HEK293 (cell line): ENCODE measurements at regions not wholly inside any gene's neighbourhood (a gene's known extent, or its start where the extent isn't known, plus 50 kb on each side); places are given as distances from the start of the nearest gene placed in this dataset.

Experiments used
- HOXA7 ChIP-seq: sonication (generic); formaldehyde crosslinking; IDR thresholded peaks from 2 replicates; pipeline ENCODE4 v1.8.1; 2022; ENCODE audit warnings: missing genetic modification reagents, borderline replicate concordance
- ZNF335 ChIP-seq: fragments of 450-650 bp; formaldehyde crosslinking; conservative IDR thresholded peaks from 2 replicates; pipeline ENCODE4 v1.5.1; 2016; ENCODE audit warnings: missing biosample characterization, missing genetic modification characterization
- ZNF776 ChIP-seq: fragments of 450-650 bp; formaldehyde crosslinking; IDR thresholded peaks from 2 replicates; pipeline ENCODE4 v1.5.0; 2017; ENCODE audit warnings: missing biosample characterization, missing genetic modification characterization, borderline replicate concordance
- TF ChIP-seq, protein P1 (sequence below): fragments of 450-650 bp; formaldehyde crosslinking; IDR thresholded peaks from 2 replicates; pipeline ENCODE4 v1.5.1; 2016; ENCODE audit warnings: missing biosample characterization, missing genetic modification characterization
- TF ChIP-seq, protein P2 (sequence below): fragments of 450-650 bp; formaldehyde crosslinking; IDR thresholded peaks from 2 replicates; pipeline ENCODE4 v1.5.1; 2016; ENCODE audit warnings: missing biosample characterization, missing genetic modification characterization

DNA sequence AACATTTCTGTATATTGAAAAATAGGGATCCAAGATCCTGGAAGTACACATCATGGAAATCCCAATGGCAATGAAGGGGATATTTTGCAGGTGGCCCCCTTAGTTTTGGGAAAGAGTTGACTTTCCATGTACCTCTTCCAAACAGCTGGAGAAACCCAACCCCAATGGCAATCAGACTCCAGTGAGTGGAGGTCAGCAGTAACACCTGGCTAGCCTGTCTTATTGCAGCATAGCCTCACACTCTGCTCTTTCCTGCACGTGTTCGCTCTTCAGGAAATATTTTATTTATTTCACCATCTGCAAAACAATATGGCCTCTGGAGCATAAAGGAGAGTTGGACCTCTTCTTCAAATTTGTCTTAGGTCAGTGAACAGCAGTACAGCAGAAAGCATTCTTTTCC lies 340.0 kb upstream of the NRP1 start:
- TF ChIP-seq ZNF776 (tag by site-specific recombination) (no peak), HOXA7 (CRISPR knock-in tag) (no peak), ZNF335 (tag by site-specific recombination) (no peak)
- TF ChIP-seq, protein P1, sequence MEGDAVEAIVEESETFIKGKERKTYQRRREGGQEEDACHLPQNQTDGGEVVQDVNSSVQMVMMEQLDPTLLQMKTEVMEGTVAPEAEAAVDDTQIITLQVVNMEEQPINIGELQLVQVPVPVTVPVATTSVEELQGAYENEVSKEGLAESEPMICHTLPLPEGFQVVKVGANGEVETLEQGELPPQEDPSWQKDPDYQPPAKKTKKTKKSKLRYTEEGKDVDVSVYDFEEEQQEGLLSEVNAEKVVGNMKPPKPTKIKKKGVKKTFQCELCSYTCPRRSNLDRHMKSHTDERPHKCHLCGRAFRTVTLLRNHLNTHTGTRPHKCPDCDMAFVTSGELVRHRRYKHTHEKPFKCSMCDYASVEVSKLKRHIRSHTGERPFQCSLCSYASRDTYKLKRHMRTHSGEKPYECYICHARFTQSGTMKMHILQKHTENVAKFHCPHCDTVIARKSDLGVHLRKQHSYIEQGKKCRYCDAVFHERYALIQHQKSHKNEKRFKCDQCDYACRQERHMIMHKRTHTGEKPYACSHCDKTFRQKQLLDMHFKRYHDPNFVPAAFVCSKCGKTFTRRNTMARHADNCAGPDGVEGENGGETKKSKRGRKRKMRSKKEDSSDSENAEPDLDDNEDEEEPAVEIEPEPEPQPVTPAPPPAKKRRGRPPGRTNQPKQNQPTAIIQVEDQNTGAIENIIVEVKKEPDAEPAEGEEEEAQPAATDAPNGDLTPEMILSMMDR (tag by site-specific recombination), result no peak
- TF ChIP-seq, protein P2, sequence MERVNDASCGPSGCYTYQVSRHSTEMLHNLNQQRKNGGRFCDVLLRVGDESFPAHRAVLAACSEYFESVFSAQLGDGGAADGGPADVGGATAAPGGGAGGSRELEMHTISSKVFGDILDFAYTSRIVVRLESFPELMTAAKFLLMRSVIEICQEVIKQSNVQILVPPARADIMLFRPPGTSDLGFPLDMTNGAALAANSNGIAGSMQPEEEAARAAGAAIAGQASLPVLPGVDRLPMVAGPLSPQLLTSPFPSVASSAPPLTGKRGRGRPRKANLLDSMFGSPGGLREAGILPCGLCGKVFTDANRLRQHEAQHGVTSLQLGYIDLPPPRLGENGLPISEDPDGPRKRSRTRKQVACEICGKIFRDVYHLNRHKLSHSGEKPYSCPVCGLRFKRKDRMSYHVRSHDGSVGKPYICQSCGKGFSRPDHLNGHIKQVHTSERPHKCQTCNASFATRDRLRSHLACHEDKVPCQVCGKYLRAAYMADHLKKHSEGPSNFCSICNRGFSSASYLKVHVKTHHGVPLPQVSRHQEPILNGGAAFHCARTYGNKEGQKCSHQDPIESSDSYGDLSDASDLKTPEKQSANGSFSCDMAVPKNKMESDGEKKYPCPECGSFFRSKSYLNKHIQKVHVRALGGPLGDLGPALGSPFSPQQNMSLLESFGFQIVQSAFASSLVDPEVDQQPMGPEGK (tag by site-specific recombination), result no peak
